ENCODE measurements at regions not wholly inside any gene's neighbourhood (a gene's known extent, or its start where the extent isn't known, plus 50 kb on each side); places are given as distances from the start of the nearest gene placed in this dataset.

- no peak for TF ChIP-seq CTCF (IDR thresholded peaks at IDR 0.05; ENCODE audit: low read length)
- TF ChIP-seq EZH2 (IDR thresholded peaks at IDR 0.05; ENCODE audit: borderline replicate concordance, low read length), result no peak
Measured at GRCh38 chr6:141464490-141464889, 668.2 kb upstream of the GJE1 start.
